A549 (cell line): ENCODE measurements at regions not wholly inside any gene's neighbourhood (a gene's known extent, or its start where the extent isn't known, plus 50 kb on each side); places are given as distances from the start of the nearest gene placed in this dataset.
A peak's percentile ranks its signal among the peaks of the same experiment; 100 is the strongest.

Experiments used
- ATAC-seq, 2 experiments: fragments of 200-7000 bp in 1 of 2; fragments of >200 bp in 1 of 2; cut with Nextera tagmentation in 1 of 2; cut with Tn5 transposase in 1 of 2; 3 replicates each; pipeline versions ENCODE4 v1.8.0 to v1.9.1; 2018 to 2020; ENCODE audit warnings: mild to moderate bottlenecking in 1 of 2, moderate library complexity in 1 of 2
- CTCF ChIA-PET: fragments of 300-600 bp; sonication (Branson Sonifier 250); formaldehyde crosslinking; extraction: SDS; loops from one replicate; lab custom pipeline; 2021; ENCODE audit warnings: antibody characterized with exemption, inconsistent platforms; lab: Yijun Ruan, JAX
- POLR2A ChIA-PET: fragments of 350-600 bp; formaldehyde crosslinking; extraction: SDS; loops from one replicate; lab custom pipeline; 2021; ENCODE audit warnings: antibody characterized with exemption, inconsistent platforms; lab: Yijun Ruan, JAX
- DNase-seq, 2 experiments: peaks; one replicate each; pipeline versions ENCODE4 v3.0.0 to v3.0.0-alpha.2; 2011 to 2016; ENCODE audit warnings: low read depth in 1 of 2, low spot score in 1 of 2
- FAIRE-seq: peaks from 2 replicates; lab custom pipeline; 2011; peaks lifted over from hg19 to GRCh38; lab: Jason Lieb, UNC
- H3K27ac ChIP-seq, 2 experiments: fragments of >200 bp; sonication (Bioruptor Twin); formaldehyde crosslinking; 3 replicates each; pipeline ENCODE4 v1.5.1; 2016 to 2017
- H3K4me1 ChIP-seq: fragments of >200 bp; sonication (Bioruptor Twin); formaldehyde crosslinking; 3 replicates; pipeline ENCODE4 v1.6.1; 2016
- H3K4me2 ChIP-seq: fragments of >200 bp; sonication (Bioruptor Twin); formaldehyde crosslinking; 3 replicates; pipeline ENCODE4 v1.6.1; 2016
- H3K4me3 ChIP-seq: fragments of >200 bp; sonication (Bioruptor Twin); formaldehyde crosslinking; 3 replicates; pipeline ENCODE4 v1.5.1; 2016
- H3K9me3 ChIP-seq: fragments of >200 bp; sonication (Bioruptor Twin); formaldehyde crosslinking; 3 replicates; pipeline ENCODE4 v1.6.1; 2016
- BHLHE40 ChIP-seq: IDR thresholded peaks from 2 replicates; pipeline ENCODE4 v1.6.1; 2012; ENCODE audit warnings: low read depth, low read length, inconsistent platforms
- CBX2 ChIP-seq: fragments of 200-600 bp; sonication (generic); IDR thresholded peaks from 2 replicates; pipeline ENCODE4 v1.6.1; 2016; ENCODE audit warnings: low read depth, mild to moderate bottlenecking, borderline replicate concordance
- CBX8 ChIP-seq: fragments of 200-600 bp; sonication (generic); IDR thresholded peaks from 2 replicates; pipeline ENCODE4 v1.6.1; 2016
- CEBPB ChIP-seq, 2 experiments: fragments of >200 bp in 1 of 2; sonication (Bioruptor Twin) in 1 of 2; formaldehyde crosslinking in 1 of 2; IDR thresholded peaks; 2 replicates each; pipeline ENCODE4 v1.6.1; 2012 to 2016
- EHF ChIP-seq: fragments of 250-450 bp; sonication (Bioruptor Pico); IDR thresholded peaks from 2 replicates; pipeline ENCODE4 v1.5.0; 2020; ENCODE audit warnings: mild to moderate bottlenecking
- EHMT2 ChIP-seq: fragments of 200-600 bp; sonication (generic); IDR thresholded peaks from 2 replicates; pipeline ENCODE4 v1.6.1; 2016; ENCODE audit warnings: antibody characterized with exemption, low read depth, mild to moderate bottlenecking, moderate library complexity
- ESRRA ChIP-seq: fragments of 150-350 bp; IDR thresholded peaks from 2 replicates; pipeline ENCODE4 v1.6.1; 2014; ENCODE audit warnings: mild to moderate bottlenecking, low read length, borderline replicate concordance
- FOXS1 ChIP-seq: fragments of 250-450 bp; sonication (Bioruptor Pico); IDR thresholded peaks from 2 replicates; pipeline ENCODE4 v1.5.0; 2020; ENCODE audit warnings: mild to moderate bottlenecking, moderate library complexity
- GATA3 ChIP-seq: IDR thresholded peaks from 2 replicates; pipeline ENCODE4 v1.6.1; 2012; ENCODE audit warnings: borderline replicate concordance
- HDAC2 ChIP-seq: fragments of 200-600 bp; sonication (generic); IDR thresholded peaks from 2 replicates; pipeline ENCODE4 v1.6.1; 2016
- HEYL ChIP-seq: fragments of 250-450 bp; sonication (Bioruptor Pico); IDR thresholded peaks from 2 replicates; pipeline ENCODE4 v1.8.0; 2021; ENCODE audit warnings: mild to moderate bottlenecking, moderate library complexity
- HOXA7 ChIP-seq: fragments of 250-450 bp; sonication (Bioruptor Pico); IDR thresholded peaks from 2 replicates; pipeline ENCODE4 v1.5.0; 2020; ENCODE audit warnings: mild to moderate bottlenecking, moderate library complexity
- HOXB13 ChIP-seq: fragments of 250-450 bp; sonication (Bioruptor Pico); IDR thresholded peaks from 2 replicates; pipeline ENCODE4 v1.5.0; 2020; ENCODE audit warnings: low read depth, mild to moderate bottlenecking, moderate library complexity
- HOXB5 ChIP-seq: fragments of 250-450 bp; sonication (Bioruptor Pico); IDR thresholded peaks from 2 replicates; pipeline ENCODE4 v1.5.0; 2020; ENCODE audit warnings: mild to moderate bottlenecking, moderate library complexity
- KDM1A ChIP-seq: fragments of 200-600 bp; sonication (generic); IDR thresholded peaks from 2 replicates; pipeline ENCODE4 v1.6.1; 2016; ENCODE audit warnings: low read depth, mild to moderate bottlenecking
- MAFK ChIP-seq: fragments of 450-650 bp; IDR thresholded peaks from 2 replicates; pipeline ENCODE4 v1.6.1; 2014; ENCODE audit not compliant: partially characterized antibody
- MAZ ChIP-seq: fragments of 150-350 bp; IDR thresholded peaks from 2 replicates; pipeline ENCODE4 v1.6.1; 2014; ENCODE audit warnings: antibody characterized with exemption, low read depth, low read length, borderline replicate concordance
- NFE2L2 ChIP-seq: fragments of 150-350 bp; conservative IDR thresholded peaks from 2 replicates; pipeline ENCODE4 v1.6.1; 2014; ENCODE audit warnings: low read length
- NPAS2 ChIP-seq: fragments of 250-450 bp; sonication (Bioruptor Pico); IDR thresholded peaks from 2 replicates; pipeline ENCODE4 v1.8.0; 2022; ENCODE audit warnings: mild to moderate bottlenecking, moderate library complexity, borderline replicate concordance
- NR3C1 ChIP-seq: fragments of >200 bp; sonication (Bioruptor Twin); formaldehyde crosslinking; IDR thresholded peaks from 3 replicates; pipeline ENCODE4 v1.6.1; 2017
- RARB ChIP-seq: fragments of 250-450 bp; sonication (Bioruptor Pico); IDR thresholded peaks from 2 replicates; pipeline ENCODE4 v1.8.0; 2021; ENCODE audit warnings: mild to moderate bottlenecking, moderate library complexity
- SREBF2 ChIP-seq: fragments of 450-650 bp; IDR thresholded peaks from 2 replicates; pipeline ENCODE4 v1.6.1; 2014; ENCODE audit warnings: mild to moderate bottlenecking, moderate library complexity
- TFCP2L1 ChIP-seq: fragments of 250-450 bp; sonication (Bioruptor Pico); IDR thresholded peaks from 2 replicates; pipeline ENCODE4 v1.5.0; 2021; ENCODE audit warnings: mild to moderate bottlenecking
- ZC3H11A ChIP-seq: fragments of 450-650 bp; IDR thresholded peaks from 2 replicates; pipeline ENCODE4 v1.6.1; 2014; ENCODE audit warnings: antibody characterized with exemption, mild to moderate bottlenecking
- ZNF302 ChIP-seq: fragments of 250-450 bp; sonication (Bioruptor Pico); IDR thresholded peaks from 2 replicates; pipeline ENCODE4 v1.9.0; 2021; ENCODE audit warnings: inconsistent platforms, mild to moderate bottlenecking, moderate library complexity
- WGBS: methylation state at CpG from one replicate; pipeline ENCODE4 v1.1.6; 2017; ENCODE audit errors: missing lambda C conversion rate; 5-methylcytosine and 5-hydroxymethylcytosine counted together
- TF ChIP-seq, protein P1 (sequence below): fragments of 150-350 bp; IDR thresholded peaks from 2 replicates; pipeline ENCODE4 v1.6.1; 2014; ENCODE audit warnings: low read depth, mild to moderate bottlenecking, low read length
- TF ChIP-seq, protein P2 (sequence below): fragments of >200 bp; sonication (Bioruptor Twin); formaldehyde crosslinking; IDR thresholded peaks from 3 replicates; pipeline ENCODE4 v1.6.1; 2016
- TF ChIP-seq, protein P3 (sequence below): fragments of >200 bp; sonication (Bioruptor Twin); formaldehyde crosslinking; IDR thresholded peaks from 3 replicates; pipeline ENCODE4 v1.5.1; 2016
- TF ChIP-seq, protein P4 (sequence below): IDR thresholded peaks from 2 replicates; pipeline ENCODE4 v1.6.1; 2012

DNA sequence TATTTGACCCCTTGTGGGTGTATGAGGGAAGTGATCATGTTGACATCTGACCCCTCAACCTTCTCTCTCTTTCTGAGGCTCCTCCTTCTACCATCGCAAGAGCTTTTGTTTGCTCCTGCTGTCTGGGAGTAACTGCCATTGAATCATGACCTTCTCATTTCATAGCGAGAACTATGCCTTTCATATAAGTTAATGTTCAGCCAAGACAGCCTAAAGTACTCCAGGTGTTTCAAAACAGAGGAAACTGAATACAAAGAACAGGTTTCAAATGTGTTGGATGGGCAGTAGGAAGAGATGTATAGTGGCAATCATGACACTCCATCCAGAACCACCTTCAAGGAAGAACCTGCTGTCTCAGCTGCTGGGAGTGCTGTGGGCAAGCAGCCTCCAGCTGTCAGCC, 403.1 kb downstream of the MID1IP1 start:
- Histone ChIP-seq H3K4me3 (no peak overlapping the region), H3K27ac (no peak overlapping the region), H3K4me1 (no peaks in the 10 kb centered on the region), H3K9me3 (no peaks in the 10 kb centered on the region), H3K4me2 (no peak overlapping the region)
- ChIA-PET POLR2A (no interaction called here), CTCF (interaction anchor here (1.2 kb wide), 1 partner anchor 55 kb away, joined by 4 read pairs; no protein-coding TSS in a partner anchor)
- ATAC-seq = no peak
- TF ChIP-seq ESRRA = no peak
- TF ChIP-seq NFE2L2 = no peak
- no peak for TF ChIP-seq HDAC2
- TF ChIP-seq SREBF2 = no peak
- TF ChIP-seq EHMT2 = no peak
- no peak for TF ChIP-seq HOXB13 (CRISPR knock-in tag)
- TF ChIP-seq TFCP2L1 (CRISPR knock-in tag) = no peak
- TF ChIP-seq HOXB5 = no peak
- TF ChIP-seq, protein P1, sequence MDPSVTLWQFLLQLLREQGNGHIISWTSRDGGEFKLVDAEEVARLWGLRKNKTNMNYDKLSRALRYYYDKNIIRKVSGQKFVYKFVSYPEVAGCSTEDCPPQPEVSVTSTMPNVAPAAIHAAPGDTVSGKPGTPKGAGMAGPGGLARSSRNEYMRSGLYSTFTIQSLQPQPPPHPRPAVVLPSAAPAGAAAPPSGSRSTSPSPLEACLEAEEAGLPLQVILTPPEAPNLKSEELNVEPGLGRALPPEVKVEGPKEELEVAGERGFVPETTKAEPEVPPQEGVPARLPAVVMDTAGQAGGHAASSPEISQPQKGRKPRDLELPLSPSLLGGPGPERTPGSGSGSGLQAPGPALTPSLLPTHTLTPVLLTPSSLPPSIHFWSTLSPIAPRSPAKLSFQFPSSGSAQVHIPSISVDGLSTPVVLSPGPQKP = no peak
- no peak for TF ChIP-seq EHF (CRISPR knock-in tag)
- TF ChIP-seq, protein P2, sequence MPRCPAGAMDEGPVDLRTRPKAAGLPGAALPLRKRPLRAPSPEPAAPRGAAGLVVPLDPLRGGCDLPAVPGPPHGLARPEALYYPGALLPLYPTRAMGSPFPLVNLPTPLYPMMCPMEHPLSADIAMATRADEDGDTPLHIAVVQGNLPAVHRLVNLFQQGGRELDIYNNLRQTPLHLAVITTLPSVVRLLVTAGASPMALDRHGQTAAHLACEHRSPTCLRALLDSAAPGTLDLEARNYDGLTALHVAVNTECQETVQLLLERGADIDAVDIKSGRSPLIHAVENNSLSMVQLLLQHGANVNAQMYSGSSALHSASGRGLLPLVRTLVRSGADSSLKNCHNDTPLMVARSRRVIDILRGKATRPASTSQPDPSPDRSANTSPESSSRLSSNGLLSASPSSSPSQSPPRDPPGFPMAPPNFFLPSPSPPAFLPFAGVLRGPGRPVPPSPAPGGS = no peak
- no peak for TF ChIP-seq GATA3
- TF ChIP-seq HEYL = no peak
- TF ChIP-seq NR3C1 = no peak
- TF ChIP-seq, protein P3, sequence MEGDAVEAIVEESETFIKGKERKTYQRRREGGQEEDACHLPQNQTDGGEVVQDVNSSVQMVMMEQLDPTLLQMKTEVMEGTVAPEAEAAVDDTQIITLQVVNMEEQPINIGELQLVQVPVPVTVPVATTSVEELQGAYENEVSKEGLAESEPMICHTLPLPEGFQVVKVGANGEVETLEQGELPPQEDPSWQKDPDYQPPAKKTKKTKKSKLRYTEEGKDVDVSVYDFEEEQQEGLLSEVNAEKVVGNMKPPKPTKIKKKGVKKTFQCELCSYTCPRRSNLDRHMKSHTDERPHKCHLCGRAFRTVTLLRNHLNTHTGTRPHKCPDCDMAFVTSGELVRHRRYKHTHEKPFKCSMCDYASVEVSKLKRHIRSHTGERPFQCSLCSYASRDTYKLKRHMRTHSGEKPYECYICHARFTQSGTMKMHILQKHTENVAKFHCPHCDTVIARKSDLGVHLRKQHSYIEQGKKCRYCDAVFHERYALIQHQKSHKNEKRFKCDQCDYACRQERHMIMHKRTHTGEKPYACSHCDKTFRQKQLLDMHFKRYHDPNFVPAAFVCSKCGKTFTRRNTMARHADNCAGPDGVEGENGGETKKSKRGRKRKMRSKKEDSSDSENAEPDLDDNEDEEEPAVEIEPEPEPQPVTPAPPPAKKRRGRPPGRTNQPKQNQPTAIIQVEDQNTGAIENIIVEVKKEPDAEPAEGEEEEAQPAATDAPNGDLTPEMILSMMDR = no peak
- TF ChIP-seq CBX8 = no peak
- TF ChIP-seq CEBPB (IDR thresholded peaks at IDR 0.05) = no peak
- TF ChIP-seq CBX2 = no peak
- no peak for TF ChIP-seq BHLHE40
- WGBS = 28% methylated on average over 2 of the region's 2 CpGs
- DNase-seq = no peak
- FAIRE-seq = no peak

DNA sequence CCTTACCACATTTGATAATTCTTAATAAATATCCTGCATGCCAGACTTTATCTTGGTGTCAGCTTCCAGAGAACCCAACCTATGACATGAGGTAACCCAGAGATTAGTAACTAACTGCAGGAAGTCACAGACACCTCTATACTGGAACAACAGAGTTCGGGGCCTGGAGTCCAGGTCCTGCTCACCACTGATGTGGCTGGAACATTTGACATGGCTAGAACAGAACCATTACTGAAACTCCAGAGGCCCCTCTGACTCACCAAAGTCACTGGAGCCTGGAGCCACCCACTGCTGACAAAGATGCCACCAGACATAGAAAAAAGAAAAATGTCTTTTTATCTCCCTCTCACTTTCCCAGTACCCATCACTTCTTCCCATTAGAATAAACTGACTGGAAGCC, 403.7 kb downstream of the MID1IP1 start:
- TF ChIP-seq HOXA7 (CRISPR knock-in tag) (no peak), EHMT2 (no peak), FOXS1 (CRISPR knock-in tag) (no peak), ESRRA (no peak), MAFK (no peak), NPAS2 (CRISPR knock-in tag) (no peak), GATA3 (no peak), ZC3H11A (no peak), EHF (CRISPR knock-in tag) (no peak), MAZ (no peak), ZNF302 (CRISPR knock-in tag) (no peak), RARB (no peak), SREBF2 (no peak), KDM1A (no peak), HOXB5 (no peak), NR3C1 (no peak)
- TF ChIP-seq, protein P2 = no peak
- TF ChIP-seq, protein P4, sequence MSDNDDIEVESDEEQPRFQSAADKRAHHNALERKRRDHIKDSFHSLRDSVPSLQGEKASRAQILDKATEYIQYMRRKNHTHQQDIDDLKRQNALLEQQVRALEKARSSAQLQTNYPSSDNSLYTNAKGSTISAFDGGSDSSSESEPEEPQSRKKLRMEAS = no peak
- no peak for DNase-seq
- no peaks in the 10 kb centered on the region for H3K4me1 ChIP-seq
- H3K4me2 ChIP-seq = no peak overlapping the region
- H3K4me3 ChIP-seq = no peak overlapping the region
- no peak overlapping the region for H3K27ac ChIP-seq
- FAIRE-seq = peak; percentile 61
- no peak for ATAC-seq
- 0% methylated on average over 1 of the region's 1 CpG for WGBS
- ChIA-PET CTCF (interaction anchor here (1.2 kb wide), 1 partner anchor 56 kb away, joined by 4 read pairs; no protein-coding TSS in a partner anchor), POLR2A (no interaction called here)
- no peaks in the 10 kb centered on the region for H3K9me3 ChIP-seq
